ENCODE measurements at regions not wholly inside any gene's neighbourhood (a gene's known extent, or its start where the extent isn't known, plus 50 kb on each side); places are given as distances from the start of the nearest gene placed in this dataset.
A peak's percentile ranks its signal among the peaks of the same experiment; 100 is the strongest.

DNA sequence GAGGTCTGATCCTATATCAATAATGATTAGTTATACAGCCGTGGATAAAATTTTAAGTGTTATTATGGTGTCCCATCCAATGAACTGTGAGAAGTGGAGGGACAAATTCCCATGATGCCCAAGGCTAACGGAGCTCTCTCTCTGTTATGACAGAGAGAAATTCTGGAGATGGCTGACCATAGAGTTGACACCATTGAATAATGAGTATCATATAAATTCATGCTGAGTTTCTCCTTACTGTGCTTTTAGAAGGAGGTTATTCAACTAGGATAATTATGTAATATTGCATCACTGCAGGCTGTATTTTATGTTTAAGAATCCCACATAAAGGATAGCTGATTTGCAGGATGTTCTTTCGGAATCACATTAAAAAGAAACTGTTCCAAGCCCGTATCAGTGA lies 82.9 kb downstream of the PYDC2 start (continued):
- TF ChIP-seq ZNF830 (tag by site-specific recombination; IDR thresholded peaks at IDR 0.05; ENCODE audit: low read depth), result no peak
- TF ChIP-seq ZNF37A (tag by site-specific recombination; IDR thresholded peaks at IDR 0.05), result no peak
- TF ChIP-seq ZBTB48 (tag by site-specific recombination; IDR thresholded peaks at IDR 0.05), result no peak
- no peak for TF ChIP-seq ZNF416 (tag by site-specific recombination; IDR thresholded peaks at IDR 0.05)
- no peak for TF ChIP-seq ZBTB7A (tag by site-specific recombination; IDR thresholded peaks at IDR 0.05; ENCODE audit: low read depth)
- no peak for TF ChIP-seq ZNF221 (tag by site-specific recombination; IDR thresholded peaks at IDR 0.05; ENCODE audit: borderline replicate concordance)
- no peak for TF ChIP-seq TRIM28 (IDR thresholded peaks at IDR 0.05; ENCODE audit: borderline replicate concordance, low read length)

DNA sequence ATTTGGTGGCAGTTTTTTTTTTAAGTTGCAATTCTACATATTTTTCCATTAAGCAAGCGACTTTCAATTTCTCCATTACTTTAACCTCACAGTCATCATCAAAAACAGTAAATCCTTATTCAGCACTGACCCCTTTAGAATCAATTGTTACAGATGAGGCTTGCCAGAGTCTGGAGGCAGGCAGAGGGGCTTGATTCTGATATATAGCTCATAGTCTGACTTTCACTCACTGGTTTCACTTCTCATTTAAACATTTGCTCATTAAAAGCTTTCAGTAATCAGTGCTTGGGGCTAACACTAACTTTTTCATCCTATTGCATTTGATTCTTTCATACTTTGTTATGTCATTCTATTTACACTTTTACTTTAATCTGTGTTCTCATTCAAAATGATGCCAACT lies 88.4 kb downstream of the PYDC2 start:
- ChIA-PET POLR2A (no interaction called here), CTCF (no interaction called here)
- Histone ChIP-seq H3K36me3 (ENCODE audit: control insufficient read depth in 2 of 2, insufficient read depth in 1 of 2, low read length in 2 of 2) (no peaks in the 10 kb centered on the region), H3K4me1 (ENCODE audit: control insufficient read depth, insufficient read depth, low read length) (no peaks in the 10 kb centered on the region), H3K27ac (ENCODE audit: extremely low read depth, low read depth, low read length) (no peak overlapping the region), H3K9me3 (ENCODE audit: control insufficient read depth, insufficient read depth, low read depth, low read length) (no peaks in the 10 kb centered on the region), H3K4me3 (ENCODE audit: low read depth, low read length) (no peak overlapping the region)
- TF ChIP-seq ZNF19 (tag by site-specific recombination; IDR thresholded peaks at IDR 0.05; ENCODE audit: low read depth) (no peak), SALL2 (tag by site-specific recombination; IDR thresholded peaks at IDR 0.05; ENCODE audit: borderline replicate concordance) (no peak), ZNF664 (tag by site-specific recombination; IDR thresholded peaks at IDR 0.05) (no peak), ZNF777 (tag by site-specific recombination; IDR thresholded peaks at IDR 0.05; ENCODE audit: borderline replicate concordance) (no peak), ZNF174 (tag by site-specific recombination; IDR thresholded peaks at IDR 0.05) (no peak)

DNA sequence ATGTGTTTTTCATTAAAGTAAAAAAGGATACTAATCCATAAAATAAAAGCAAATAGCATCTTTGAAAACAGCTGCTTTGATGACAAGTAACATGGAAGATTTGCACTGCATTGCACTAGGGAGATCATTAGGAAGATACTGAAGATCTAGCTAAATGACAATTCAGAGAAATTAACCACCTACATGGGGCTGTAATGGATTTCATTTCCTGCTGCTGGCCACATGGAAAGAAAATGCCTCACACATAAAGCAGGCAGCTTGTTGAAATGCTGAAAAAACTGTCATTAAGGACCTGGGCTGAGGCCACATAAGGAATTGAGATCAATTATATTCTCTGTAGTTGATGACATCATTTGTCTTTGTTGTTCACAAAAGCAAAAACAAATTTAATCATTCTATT lies 94.1 kb downstream of the PYDC2 start:
- H3K36me3 ChIP-seq (ENCODE audit: control insufficient read depth in 2 of 2, insufficient read depth in 1 of 2, low read length in 2 of 2), result no peaks in the 10 kb centered on the region

More for the DNA sequence above, 94.1 kb downstream of the PYDC2 start:
- CTCF ChIA-PET, result no interaction called here
- POLR2A ChIA-PET, result no interaction called here
- Histone ChIP-seq H3K27ac (ENCODE audit: extremely low read depth, low read depth, low read length) (no peak overlapping the region), H3K4me1 (ENCODE audit: control insufficient read depth, insufficient read depth, low read length) (no peaks in the 10 kb centered on the region), H3K9me3 (ENCODE audit: control insufficient read depth, insufficient read depth, low read depth, low read length) (no peaks in the 10 kb centered on the region), H3K4me3 (ENCODE audit: low read depth, low read length) (no peak overlapping the region)
- TF ChIP-seq ZSCAN23 (tag by site-specific recombination; IDR thresholded peaks at IDR 0.05) (no peak), TCF7L2 (IDR thresholded peaks at IDR 0.05; ENCODE audit: borderline replicate concordance, low read depth, low read length) (no peak), WT1 (tag by site-specific recombination; IDR thresholded peaks at IDR 0.05) (no peak), ZNF426 (tag by site-specific recombination; IDR thresholded peaks at IDR 0.05) (no peak)
- TF ChIP-seq, protein P1, sequence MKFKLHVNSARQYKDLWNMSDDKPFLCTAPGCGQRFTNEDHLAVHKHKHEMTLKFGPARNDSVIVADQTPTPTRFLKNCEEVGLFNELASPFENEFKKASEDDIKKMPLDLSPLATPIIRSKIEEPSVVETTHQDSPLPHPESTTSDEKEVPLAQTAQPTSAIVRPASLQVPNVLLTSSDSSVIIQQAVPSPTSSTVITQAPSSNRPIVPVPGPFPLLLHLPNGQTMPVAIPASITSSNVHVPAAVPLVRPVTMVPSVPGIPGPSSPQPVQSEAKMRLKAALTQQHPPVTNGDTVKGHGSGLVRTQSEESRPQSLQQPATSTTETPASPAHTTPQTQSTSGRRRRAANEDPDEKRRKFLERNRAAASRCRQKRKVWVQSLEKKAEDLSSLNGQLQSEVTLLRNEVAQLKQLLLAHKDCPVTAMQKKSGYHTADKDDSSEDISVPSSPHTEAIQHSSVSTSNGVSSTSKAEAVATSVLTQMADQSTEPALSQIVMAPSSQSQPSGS (tag by site-specific recombination; IDR thresholded peaks at IDR 0.05; ENCODE audit: low read depth), result peak; percentile 42; the same call in 1 of the 2 replicates
- TF ChIP-seq, protein P2, sequence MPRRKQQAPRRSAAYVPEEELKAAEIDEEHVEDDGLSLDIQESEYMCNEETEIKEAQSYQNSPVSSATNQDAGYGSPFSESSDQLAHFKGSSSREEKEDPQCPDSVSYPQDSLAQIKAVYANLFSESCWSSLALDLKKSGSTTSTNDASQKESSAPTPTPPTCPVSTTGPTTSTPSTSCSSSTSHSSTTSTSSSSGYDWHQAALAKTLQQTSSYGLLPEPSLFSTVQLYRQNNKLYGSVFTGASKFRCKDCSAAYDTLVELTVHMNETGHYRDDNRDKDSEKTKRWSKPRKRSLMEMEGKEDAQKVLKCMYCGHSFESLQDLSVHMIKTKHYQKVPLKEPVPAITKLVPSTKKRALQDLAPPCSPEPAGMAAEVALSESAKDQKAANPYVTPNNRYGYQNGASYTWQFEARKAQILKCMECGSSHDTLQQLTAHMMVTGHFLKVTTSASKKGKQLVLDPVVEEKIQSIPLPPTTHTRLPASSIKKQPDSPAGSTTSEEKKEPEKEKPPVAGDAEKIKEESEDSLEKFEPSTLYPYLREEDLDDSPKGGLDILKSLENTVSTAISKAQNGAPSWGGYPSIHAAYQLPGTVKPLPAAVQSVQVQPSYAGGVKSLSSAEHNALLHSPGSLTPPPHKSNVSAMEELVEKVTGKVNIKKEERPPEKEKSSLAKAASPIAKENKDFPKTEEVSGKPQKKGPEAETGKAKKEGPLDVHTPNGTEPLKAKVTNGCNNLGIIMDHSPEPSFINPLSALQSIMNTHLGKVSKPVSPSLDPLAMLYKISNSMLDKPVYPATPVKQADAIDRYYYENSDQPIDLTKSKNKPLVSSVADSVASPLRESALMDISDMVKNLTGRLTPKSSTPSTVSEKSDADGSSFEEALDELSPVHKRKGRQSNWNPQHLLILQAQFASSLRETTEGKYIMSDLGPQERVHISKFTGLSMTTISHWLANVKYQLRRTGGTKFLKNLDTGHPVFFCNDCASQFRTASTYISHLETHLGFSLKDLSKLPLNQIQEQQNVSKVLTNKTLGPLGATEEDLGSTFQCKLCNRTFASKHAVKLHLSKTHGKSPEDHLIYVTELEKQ (tag by site-specific recombination; IDR thresholded peaks at IDR 0.05; ENCODE audit: borderline replicate concordance), result no peak

Data from HEK293 (cell line).